ENCODE measurements at regions not wholly inside any gene's neighbourhood (a gene's known extent, or its start where the extent isn't known, plus 50 kb on each side); places are given as distances from the start of the nearest gene placed in this dataset.

DNA sequence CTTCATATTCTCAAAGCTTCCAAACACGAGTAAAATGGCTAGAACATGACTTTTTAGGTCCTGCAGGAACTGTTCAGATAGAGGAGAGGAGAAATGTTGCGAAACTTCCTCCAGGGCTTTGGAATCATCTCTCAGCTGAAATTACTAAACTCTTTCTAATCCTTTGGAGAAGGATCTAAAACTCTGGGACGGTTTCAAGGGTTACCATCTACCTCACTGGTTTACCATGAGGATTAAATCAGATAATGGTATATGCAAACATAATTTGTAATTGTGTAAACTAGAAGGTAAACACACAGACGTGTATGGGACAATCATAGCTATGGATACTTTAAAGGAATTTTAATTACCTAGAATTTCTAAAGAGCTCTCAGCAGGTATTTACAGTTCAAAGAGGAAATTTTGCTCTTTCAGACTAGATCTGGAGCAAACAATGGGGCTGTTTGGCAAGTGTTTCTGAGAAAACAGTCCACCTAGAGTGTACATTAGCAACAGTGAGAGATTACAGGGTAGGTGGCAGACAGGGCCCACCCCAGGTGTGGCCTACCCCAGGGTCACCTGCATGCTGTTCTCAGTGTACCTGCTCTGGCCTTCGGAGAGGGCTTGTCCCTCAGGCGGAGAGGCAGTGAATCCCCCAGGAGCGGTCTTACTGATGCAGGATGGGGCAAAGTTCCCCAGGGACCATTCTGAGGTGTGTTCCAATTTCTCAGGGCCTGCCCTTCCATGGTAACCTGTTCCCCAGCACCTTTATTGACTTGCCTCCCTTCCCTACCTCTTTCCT, 124.7 kb upstream of the MAX start (continued):
- TF ChIP-seq ZSCAN30 (CRISPR knock-in tag; IDR thresholded peaks at IDR 0.05) (peak; percentile 84; the same call in 1 of the 2 replicates), SIX4 (CRISPR knock-in tag; IDR thresholded peaks at IDR 0.05) (no peak), PBX2 (CRISPR knock-in tag; IDR thresholded peaks at IDR 0.05) (no peak), ZNF30 (CRISPR knock-in tag; IDR thresholded peaks at IDR 0.05) (no peak), BHLHE40 (IDR thresholded peaks at IDR 0.05; ENCODE audit: low read length) (no peak), ZNF20 (CRISPR knock-in tag; IDR thresholded peaks at IDR 0.05) (no peak), ZNF101 (CRISPR knock-in tag; IDR thresholded peaks at IDR 0.05; ENCODE audit: borderline replicate concordance, low read depth) (no peak), ZBTB46 (CRISPR knock-in tag; IDR thresholded peaks at IDR 0.05; ENCODE audit: borderline replicate concordance) (no peak), ZNF335 (CRISPR knock-in tag; IDR thresholded peaks at IDR 0.05) (no peak), SNAI1 (CRISPR knock-in tag; IDR thresholded peaks at IDR 0.05; ENCODE audit: borderline replicate concordance) (0 out of 2 replicates have a peak, but pooled peaks have one; percentile 63), ZNF883 (CRISPR knock-in tag; IDR thresholded peaks at IDR 0.05; ENCODE audit: not compliant biosample characterization) (no peak), ZNF746 (CRISPR knock-in tag; IDR thresholded peaks at IDR 0.05) (peak; percentile 35; the same call in 1 of the 2 replicates), POGZ (CRISPR knock-in tag; IDR thresholded peaks at IDR 0.05) (0 out of 2 replicates have a peak, but pooled peaks have one; percentile 46), FOXC1 (CRISPR knock-in tag; IDR thresholded peaks at IDR 0.05; ENCODE audit: borderline replicate concordance) (peak; percentile 30; the same call in 1 of the 2 replicates), ZNF446 (CRISPR knock-in tag; IDR thresholded peaks at IDR 0.05) (no peak), PRMT3 (CRISPR knock-in tag; IDR thresholded peaks at IDR 0.05; ENCODE audit: borderline replicate concordance, low read depth) (no peak), MTF1 (CRISPR knock-in tag; IDR thresholded peaks at IDR 0.05) (no peak), SMAD3 (CRISPR knock-in tag; IDR thresholded peaks at IDR 0.05) (no peak), ZNF530 (CRISPR knock-in tag; IDR thresholded peaks at IDR 0.05; ENCODE audit: low read depth) (no peak), TGIF2 (CRISPR knock-in tag; IDR thresholded peaks at IDR 0.05) (no peak), ZNF329 (CRISPR knock-in tag; IDR thresholded peaks at IDR 0.05; ENCODE audit: low read depth) (no peak), ZNF768 (CRISPR knock-in tag; IDR thresholded peaks at IDR 0.05) (no peak), CERS6 (CRISPR knock-in tag; IDR thresholded peaks at IDR 0.05) (no peak)
- TF ChIP-seq, protein P1, sequence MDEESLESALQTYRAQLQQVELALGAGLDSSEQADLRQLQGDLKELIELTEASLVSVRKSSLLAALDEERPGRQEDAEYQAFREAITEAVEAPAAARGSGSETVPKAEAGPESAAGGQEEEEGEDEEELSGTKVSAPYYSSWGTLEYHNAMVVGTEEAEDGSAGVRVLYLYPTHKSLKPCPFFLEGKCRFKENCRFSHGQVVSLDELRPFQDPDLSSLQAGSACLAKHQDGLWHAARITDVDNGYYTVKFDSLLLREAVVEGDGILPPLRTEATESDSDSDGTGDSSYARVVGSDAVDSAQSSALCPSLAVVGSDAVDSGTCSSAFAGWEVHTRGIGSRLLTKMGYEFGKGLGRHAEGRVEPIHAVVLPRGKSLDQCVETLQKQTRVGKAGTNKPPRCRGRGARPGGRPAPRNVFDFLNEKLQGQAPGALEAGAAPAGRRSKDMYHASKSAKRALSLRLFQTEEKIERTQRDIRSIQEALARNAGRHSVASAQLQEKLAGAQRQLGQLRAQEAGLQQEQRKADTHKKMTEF (CRISPR knock-in tag; IDR thresholded peaks at IDR 0.05) = peak; percentile 89; the same call in 1 of the 2 replicates
- TF ChIP-seq, protein P2, sequence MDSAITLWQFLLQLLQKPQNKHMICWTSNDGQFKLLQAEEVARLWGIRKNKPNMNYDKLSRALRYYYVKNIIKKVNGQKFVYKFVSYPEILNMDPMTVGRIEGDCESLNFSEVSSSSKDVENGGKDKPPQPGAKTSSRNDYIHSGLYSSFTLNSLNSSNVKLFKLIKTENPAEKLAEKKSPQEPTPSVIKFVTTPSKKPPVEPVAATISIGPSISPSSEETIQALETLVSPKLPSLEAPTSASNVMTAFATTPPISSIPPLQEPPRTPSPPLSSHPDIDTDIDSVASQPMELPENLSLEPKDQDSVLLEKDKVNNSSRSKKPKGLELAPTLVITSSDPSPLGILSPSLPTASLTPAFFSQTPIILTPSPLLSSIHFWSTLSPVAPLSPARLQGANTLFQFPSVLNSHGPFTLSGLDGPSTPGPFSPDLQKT (CRISPR knock-in tag; IDR thresholded peaks at IDR 0.05; ENCODE audit: borderline replicate concordance) = no peak
